ENCODE measurements at regions not wholly inside any gene's neighbourhood (a gene's known extent, or its start where the extent isn't known, plus 50 kb on each side); places are given as distances from the start of the nearest gene placed in this dataset.

DNA sequence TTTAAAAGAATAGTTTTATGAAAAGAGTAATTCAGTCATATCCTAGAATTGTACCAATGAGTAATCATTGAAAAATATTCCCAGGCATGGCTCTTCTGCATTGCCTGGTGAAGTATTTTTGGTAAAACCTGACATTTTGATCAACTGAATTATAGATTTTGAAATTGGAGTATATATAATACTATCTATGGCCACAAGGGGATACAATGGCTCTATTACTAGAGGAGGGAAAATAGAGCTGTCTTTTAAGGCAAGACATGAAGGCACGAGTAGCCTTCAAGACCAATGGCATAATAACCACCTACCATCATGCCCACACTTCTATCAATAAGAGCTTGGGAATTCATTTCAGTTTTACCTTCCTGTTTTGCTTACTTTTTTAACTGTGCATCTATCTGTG, 1241.4 kb upstream of the TMEM132C start:
- TF ChIP-seq REST (IDR thresholded peaks at IDR 0.05; ENCODE audit: insufficient replicate concordance, low read depth) (no peak), SPI1 (IDR thresholded peaks at IDR 0.05; ENCODE audit: borderline replicate concordance, low read depth) (no peak), CTCF (IDR thresholded peaks at IDR 0.05; ENCODE audit: insufficient read depth, low read length) (no peak), POLR2AphosphoS5 (IDR thresholded peaks at IDR 0.05; ENCODE audit: low read depth) (no peak), GABPA (IDR thresholded peaks at IDR 0.05; ENCODE audit: low read depth) (no peak)
- DNase-seq (ENCODE audit: low read depth in 1 of 2, low spot score in 1 of 2) = no peak
- Histone ChIP-seq H3K27me3 (ENCODE audit: insufficient read depth, poor library complexity, severe bottlenecking) (no peaks in the 10 kb centered on the region), H3K27ac (replicated peaks) (no peak overlapping the region), H3K4me3 (replicated peaks; ENCODE audit: insufficient read depth, low read length) (no peak overlapping the region)

- TF ChIP-seq POLR2AphosphoS5 (IDR thresholded peaks at IDR 0.05; ENCODE audit: low read depth) (no peak), CTCF (IDR thresholded peaks at IDR 0.05; ENCODE audit: insufficient read depth, low read length) (no peak), REST (IDR thresholded peaks at IDR 0.05; ENCODE audit: insufficient replicate concordance, low read depth) (no peak), SPI1 (IDR thresholded peaks at IDR 0.05; ENCODE audit: borderline replicate concordance, low read depth) (no peak), GABPA (IDR thresholded peaks at IDR 0.05; ENCODE audit: low read depth) (no peak)
- no peaks in the 10 kb centered on the region for H3K27me3 ChIP-seq (ENCODE audit: insufficient read depth, poor library complexity, severe bottlenecking)
- H3K27ac ChIP-seq (replicated peaks) = no peak overlapping the region
- DNase-seq (ENCODE audit: low read depth in 1 of 2, low spot score in 1 of 2) = no peak
- H3K4me3 ChIP-seq (replicated peaks; ENCODE audit: insufficient read depth, low read length) = no peak overlapping the region
Observed at GRCh38 chr12:127035011-127035879, 1231.7 kb upstream of the TMEM132C start.

DNA sequence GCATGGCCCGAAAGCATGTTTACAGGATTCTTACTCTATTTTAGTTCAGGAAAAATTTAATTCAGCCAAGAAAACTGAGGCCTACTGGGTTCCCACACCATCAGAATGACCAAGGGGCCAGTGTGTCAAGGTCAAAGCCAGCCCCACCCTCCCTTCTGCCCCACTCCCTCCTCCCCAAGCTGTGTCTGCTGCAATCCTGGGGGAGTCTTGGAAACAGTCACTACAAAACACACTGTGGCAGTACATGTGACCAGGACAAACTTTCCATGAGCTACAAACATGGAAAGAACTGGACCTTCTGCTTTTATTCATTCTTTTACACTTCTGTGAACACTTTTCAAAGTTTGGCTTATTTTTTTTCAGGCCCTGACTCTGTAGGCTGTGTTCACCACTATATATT, 1228.8 kb upstream of the TMEM132C start:
- Histone ChIP-seq H3K4me3 (replicated peaks; ENCODE audit: insufficient read depth, low read length) (no peak overlapping the region), H3K27ac (replicated peaks) (no peak overlapping the region), H3K27me3 (ENCODE audit: insufficient read depth, poor library complexity, severe bottlenecking) (no peaks in the 10 kb centered on the region)
- no peak for TF ChIP-seq POLR2AphosphoS5 (IDR thresholded peaks at IDR 0.05; ENCODE audit: low read depth)
- no peak for TF ChIP-seq GABPA (IDR thresholded peaks at IDR 0.05; ENCODE audit: low read depth)
- no peak for TF ChIP-seq CTCF (IDR thresholded peaks at IDR 0.05; ENCODE audit: insufficient read depth, low read length)
- TF ChIP-seq SPI1 (IDR thresholded peaks at IDR 0.05; ENCODE audit: borderline replicate concordance, low read depth) = no peak
- TF ChIP-seq REST (IDR thresholded peaks at IDR 0.05; ENCODE audit: insufficient replicate concordance, low read depth) = no peak
- DNase-seq (ENCODE audit: low read depth in 1 of 2, low spot score in 1 of 2) = no peak

Data from HL-60 (cell line).